Activated T-cell treated with anti-CD3 and anti-CD28 coated beads, Interleukin-2, amount 50 U/mL, for 24 hours (primary cell): ENCODE measurements at regions not wholly inside any gene's neighbourhood (a gene's known extent, or its start where the extent isn't known, plus 50 kb on each side); places are given as distances from the start of the nearest gene placed in this dataset.

Experiments
- DNase-seq: peaks from one replicate; pipeline ENCODE4 v3.0.0-alpha.2; 2020
- H3K27ac Mint-ChIP-seq: 2 replicates; pipeline ENCODE4 v1.8.0; 2020; ENCODE audit warnings: mild to moderate bottlenecking, mixed read lengths
- H3K27me3 Mint-ChIP-seq: 2 replicates; pipeline ENCODE4 v1.8.0; 2020; ENCODE audit warnings: mixed read lengths
- H3K36me3 Mint-ChIP-seq: 2 replicates; pipeline ENCODE4 v1.8.0; 2020; ENCODE audit warnings: low read depth, mixed read lengths
- H3K4me1 Mint-ChIP-seq: 2 replicates; pipeline ENCODE4 v1.8.0; 2020; ENCODE audit warnings: low read depth, mixed read lengths
- H3K4me3 Mint-ChIP-seq: 2 replicates; pipeline ENCODE4 v1.8.0; 2020; ENCODE audit warnings: mild to moderate bottlenecking, moderate library complexity, mixed read lengths
- H3K9me3 Mint-ChIP-seq: 2 replicates; pipeline ENCODE4 v1.8.0; 2020; ENCODE audit warnings: mixed read lengths

- no peak overlapping the region for H3K27ac Mint-ChIP-seq
- H3K4me1 Mint-ChIP-seq = peaks cover 3% of the 10 kb centered on the region
- no peaks in the 10 kb centered on the region for H3K36me3 Mint-ChIP-seq
- H3K9me3 Mint-ChIP-seq = no peaks in the 10 kb centered on the region
- DNase-seq = no peak
- H3K27me3 Mint-ChIP-seq = peaks cover 36% of the 10 kb centered on the region
- H3K4me3 Mint-ChIP-seq = no peak overlapping the region
Observed at GRCh38 chr22:44597616-44598015, 99.6 kb upstream of the RTL6 start.

- no peaks in the 10 kb centered on the region for H3K36me3 Mint-ChIP-seq
- no peaks in the 10 kb centered on the region for H3K9me3 Mint-ChIP-seq
- no peak overlapping the region for H3K4me3 Mint-ChIP-seq
- H3K27me3 Mint-ChIP-seq = peaks cover 36% of the 10 kb centered on the region
- DNase-seq = no peak
- H3K4me1 Mint-ChIP-seq = peaks cover 3% of the 10 kb centered on the region
- no peak overlapping the region for H3K27ac Mint-ChIP-seq
Observed at GRCh38 chr22:44596396-44597125, 98.5 kb upstream of the RTL6 start.

- H3K27ac Mint-ChIP-seq = no peak overlapping the region
- no peak overlapping the region for H3K4me3 Mint-ChIP-seq
Observed at GRCh38 chr22:44595841-44596341, 97.9 kb upstream of the RTL6 start.

GRCh38 chr22:44594951-44595350 is 96.9 kb upstream of the RTL6 start:
- Mint-ChIP-seq H3K36me3 (no peaks in the 10 kb centered on the region), H3K9me3 (no peaks in the 10 kb centered on the region), H3K27ac (no peak overlapping the region), H3K4me3 (no peak overlapping the region), H3K4me1 (peaks cover 3% of the 10 kb centered on the region), H3K27me3 (peaks cover 35% of the 10 kb centered on the region)
- DNase-seq = no peak

More at GRCh38 chr22:44595841-44596341, 97.9 kb upstream of the RTL6 start:
- no peak for DNase-seq
- Mint-ChIP-seq H3K27me3 (peaks cover 35% of the 10 kb centered on the region), H3K36me3 (no peaks in the 10 kb centered on the region), H3K4me1 (peaks cover 3% of the 10 kb centered on the region), H3K9me3 (no peaks in the 10 kb centered on the region)

- DNase-seq = no peak
- Mint-ChIP-seq H3K27ac (no peak overlapping the region), H3K4me3 (no peak overlapping the region), H3K4me1 (peaks cover 3% of the 10 kb centered on the region), H3K27me3 (peaks cover 39% of the 10 kb centered on the region), H3K36me3 (no peaks in the 10 kb centered on the region), H3K9me3 (no peaks in the 10 kb centered on the region)
Observed at GRCh38 chr22:44592824-44593148, 94.8 kb upstream of the RTL6 start.

GRCh38 chr22:44592126-44592823 is 94.2 kb upstream of the RTL6 start:
- no peaks in the 10 kb centered on the region for H3K9me3 Mint-ChIP-seq
- DNase-seq = no peak
- H3K36me3 Mint-ChIP-seq = no peaks in the 10 kb centered on the region
- H3K27ac Mint-ChIP-seq = no peak overlapping the region
- H3K4me1 Mint-ChIP-seq = peaks cover 3% of the 10 kb centered on the region
- peaks cover 43% of the 10 kb centered on the region for H3K27me3 Mint-ChIP-seq
- no peak overlapping the region for H3K4me3 Mint-ChIP-seq

GRCh38 chr22:44591146-44591790 is 93.2 kb upstream of the RTL6 start:
- Mint-ChIP-seq H3K27ac (no peak overlapping the region), H3K4me3 (no peak overlapping the region), H3K4me1 (peaks cover 3% of the 10 kb centered on the region), H3K27me3 (peaks cover 50% of the 10 kb centered on the region), H3K36me3 (no peaks in the 10 kb centered on the region), H3K9me3 (no peaks in the 10 kb centered on the region)
- DNase-seq = no peak

GRCh38 chr22:44590291-44590690 is 92.3 kb upstream of the RTL6 start:
- Mint-ChIP-seq H3K4me3 (no peak overlapping the region), H3K27ac (no peak overlapping the region), H3K36me3 (no peaks in the 10 kb centered on the region), H3K4me1 (no peaks in the 10 kb centered on the region), H3K9me3 (no peaks in the 10 kb centered on the region), H3K27me3 (peaks cover 47% of the 10 kb centered on the region)
- no peak for DNase-seq

GRCh38 chr22:44589831-44590230 is 91.8 kb upstream of the RTL6 start:
- DNase-seq = no peak
- peaks cover 44% of the 10 kb centered on the region for H3K27me3 Mint-ChIP-seq
- H3K4me1 Mint-ChIP-seq = no peaks in the 10 kb centered on the region
- no peak overlapping the region for H3K4me3 Mint-ChIP-seq
- no peaks in the 10 kb centered on the region for H3K36me3 Mint-ChIP-seq
- H3K27ac Mint-ChIP-seq = no peak overlapping the region
- no peaks in the 10 kb centered on the region for H3K9me3 Mint-ChIP-seq

GRCh38 chr22:44588348-44588747 is 90.3 kb upstream of the RTL6 start:
- Mint-ChIP-seq H3K36me3 (no peaks in the 10 kb centered on the region), H3K27me3 (peaks cover 39% of the 10 kb centered on the region), H3K4me1 (no peaks in the 10 kb centered on the region), H3K9me3 (no peaks in the 10 kb centered on the region), H3K4me3 (no peak overlapping the region), H3K27ac (no peak overlapping the region)
- no peak for DNase-seq

- Mint-ChIP-seq H3K4me1 (no peaks in the 10 kb centered on the region), H3K27me3 (peaks cover 38% of the 10 kb centered on the region), H3K4me3 (no peak overlapping the region), H3K36me3 (no peaks in the 10 kb centered on the region), H3K27ac (no peak overlapping the region), H3K9me3 (no peaks in the 10 kb centered on the region)
- DNase-seq = no peak
Observed at GRCh38 chr22:44587737-44588310, 89.8 kb upstream of the RTL6 start.

GRCh38 chr22:44586999-44587736 is 89.1 kb upstream of the RTL6 start:
- DNase-seq = no peak
- Mint-ChIP-seq H3K4me1 (no peaks in the 10 kb centered on the region), H3K27ac (no peak overlapping the region), H3K9me3 (no peaks in the 10 kb centered on the region), H3K27me3 (peaks cover 35% of the 10 kb centered on the region), H3K4me3 (no peak overlapping the region), H3K36me3 (no peaks in the 10 kb centered on the region)

- no peaks in the 10 kb centered on the region for H3K9me3 Mint-ChIP-seq
- H3K4me3 Mint-ChIP-seq = no peak overlapping the region
- no peak overlapping the region for H3K27ac Mint-ChIP-seq
- DNase-seq = no peak
- no peaks in the 10 kb centered on the region for H3K36me3 Mint-ChIP-seq
- peaks cover 35% of the 10 kb centered on the region for H3K27me3 Mint-ChIP-seq
- no peaks in the 10 kb centered on the region for H3K4me1 Mint-ChIP-seq
Observed at GRCh38 chr22:44586351-44586990, 88.4 kb upstream of the RTL6 start.
